ENCODE measurements at regions not wholly inside any gene's neighbourhood (a gene's known extent, or its start where the extent isn't known, plus 50 kb on each side); places are given as distances from the start of the nearest gene placed in this dataset.

DNA sequence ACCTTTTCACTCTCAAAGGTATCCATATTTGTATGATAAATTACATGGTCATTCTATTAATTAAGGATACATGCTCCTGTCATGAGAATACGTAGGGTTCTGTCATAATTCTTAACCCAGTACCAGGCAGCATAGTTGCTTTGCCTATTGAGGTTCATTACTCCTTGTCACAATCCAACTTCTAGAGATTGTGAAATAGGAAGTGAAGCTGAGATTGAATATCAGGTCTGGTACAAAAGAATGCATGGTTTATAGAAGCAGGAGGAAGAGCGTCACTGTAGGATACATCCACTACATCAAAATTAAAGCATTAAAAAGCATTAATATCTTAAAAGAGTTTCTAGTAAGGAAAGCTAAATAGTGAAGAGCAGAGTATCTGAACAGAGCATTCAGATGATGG lies 647.0 kb downstream of the IQCM start:
- TF ChIP-seq, protein P1, sequence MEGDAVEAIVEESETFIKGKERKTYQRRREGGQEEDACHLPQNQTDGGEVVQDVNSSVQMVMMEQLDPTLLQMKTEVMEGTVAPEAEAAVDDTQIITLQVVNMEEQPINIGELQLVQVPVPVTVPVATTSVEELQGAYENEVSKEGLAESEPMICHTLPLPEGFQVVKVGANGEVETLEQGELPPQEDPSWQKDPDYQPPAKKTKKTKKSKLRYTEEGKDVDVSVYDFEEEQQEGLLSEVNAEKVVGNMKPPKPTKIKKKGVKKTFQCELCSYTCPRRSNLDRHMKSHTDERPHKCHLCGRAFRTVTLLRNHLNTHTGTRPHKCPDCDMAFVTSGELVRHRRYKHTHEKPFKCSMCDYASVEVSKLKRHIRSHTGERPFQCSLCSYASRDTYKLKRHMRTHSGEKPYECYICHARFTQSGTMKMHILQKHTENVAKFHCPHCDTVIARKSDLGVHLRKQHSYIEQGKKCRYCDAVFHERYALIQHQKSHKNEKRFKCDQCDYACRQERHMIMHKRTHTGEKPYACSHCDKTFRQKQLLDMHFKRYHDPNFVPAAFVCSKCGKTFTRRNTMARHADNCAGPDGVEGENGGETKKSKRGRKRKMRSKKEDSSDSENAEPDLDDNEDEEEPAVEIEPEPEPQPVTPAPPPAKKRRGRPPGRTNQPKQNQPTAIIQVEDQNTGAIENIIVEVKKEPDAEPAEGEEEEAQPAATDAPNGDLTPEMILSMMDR (IDR thresholded peaks at IDR 0.05; ENCODE audit: low read depth, low read length, poor library complexity, severe bottlenecking), result no peak
- TF ChIP-seq EZH2phosphoT487 (IDR thresholded peaks at IDR 0.05; ENCODE audit: borderline replicate concordance, low read length), result no peak
